IPS DF 6.9 (cell line): ENCODE measurements at regions not wholly inside any gene's neighbourhood (a gene's known extent, or its start where the extent isn't known, plus 50 kb on each side); places are given as distances from the start of the nearest gene placed in this dataset.
"Not testable (repeated sequence)": the region's sequence is repeated elsewhere in the genome, so short reads cannot be mapped to it uniquely, and the experiment has no call there.

ENCODE experiments used
- DNase-seq: peaks from one replicate; pipeline ENCODE4 v3.0.0-alpha.2; 2013; ENCODE audit warnings: low read depth, low spot score
- H3K27ac ChIP-seq: one replicate; pipeline ENCODE4 v1.5.1; 2013; ENCODE audit warnings: low read length, control low read depth
- H3K27me3 ChIP-seq: 2 replicates; pipeline ENCODE4 v1.6.1; 2013; ENCODE audit warnings: mild to moderate bottlenecking, low read length; ENCODE audit not compliant: control insufficient read depth, insufficient read depth
- H3K36me3 ChIP-seq: 2 replicates; pipeline ENCODE4 v1.6.1; 2013; ENCODE audit warnings: low read length; ENCODE audit not compliant: control insufficient read depth, insufficient read depth
- H3K4me1 ChIP-seq: 2 replicates; pipeline ENCODE4 v1.6.1; 2013; ENCODE audit warnings: low read length; ENCODE audit not compliant: control insufficient read depth, insufficient read depth
- H3K4me3 ChIP-seq: 2 replicates; pipeline ENCODE4 v1.5.1; 2013; ENCODE audit warnings: mild to moderate bottlenecking, low read length
- H3K9me3 ChIP-seq: 2 replicates; pipeline ENCODE4 v1.6.1; 2013; ENCODE audit warnings: low read length, inconsistent platforms; ENCODE audit not compliant: control insufficient read depth, insufficient read depth
- WGBS: extraction: QIAGEN DNeasy Blood & Tissue Kit; methylation state at CpG from one replicate; pipeline ENCODE4 v1.1.7; 2013; ENCODE audit warnings: mixed read lengths, missing lambda C conversion rate; ENCODE audit not compliant: insufficient read length, insufficient coverage; 5-methylcytosine and 5-hydroxymethylcytosine counted together

- H3K4me3 ChIP-seq, result no peak overlapping the region
- no peak overlapping the region for H3K27ac ChIP-seq
- H3K9me3 ChIP-seq, result no peaks in the 10 kb centered on the region
- H3K4me1 ChIP-seq, result no peaks in the 10 kb centered on the region; the same call in 1 of the 2 replicates
- no peaks in the 10 kb centered on the region for H3K27me3 ChIP-seq
- no CpG with 5 or more reads among the region's 6 CpGs for WGBS
- no peaks in the 10 kb centered on the region for H3K36me3 ChIP-seq
- no peak for DNase-seq
Measured at GRCh38 chr4:123024710-123025109, 102.3 kb upstream of the NUDT6 start.

DNA sequence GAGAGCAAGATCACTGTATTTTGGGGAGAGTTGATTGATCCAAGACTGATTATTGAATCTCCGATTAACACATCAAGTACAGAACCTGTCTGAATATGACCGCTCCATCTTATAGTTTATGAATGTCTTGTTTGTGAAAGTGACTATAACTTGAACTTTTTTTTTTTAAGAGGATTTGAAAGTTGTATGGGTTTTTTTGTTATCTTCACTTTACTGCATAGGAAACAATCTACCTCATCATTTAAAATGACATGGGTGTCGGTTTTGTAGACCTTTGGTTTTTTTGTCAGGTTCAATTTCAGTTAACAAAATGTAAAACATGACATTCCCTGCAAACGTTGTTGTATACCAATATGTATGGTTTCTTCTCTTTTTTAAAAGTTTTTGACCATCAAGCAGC lies 103.0 kb upstream of the NUDT6 start:
- H3K4me1 ChIP-seq, result no peaks in the 10 kb centered on the region; the same call in 1 of the 2 replicates
- H3K4me3 ChIP-seq, result no peak overlapping the region
- H3K9me3 ChIP-seq, result no peaks in the 10 kb centered on the region
- no peak for DNase-seq
- no CpG with 5 or more reads among the region's 4 CpGs for WGBS
- no peaks in the 10 kb centered on the region for H3K36me3 ChIP-seq
- no peak overlapping the region for H3K27ac ChIP-seq
- H3K27me3 ChIP-seq, result no peaks in the 10 kb centered on the region

GRCh38 chr4:123026015-123026414 lies 103.6 kb upstream of the NUDT6 start:
- not testable (repeated sequence) for H3K27me3 ChIP-seq, H3K27ac ChIP-seq, H3K4me3 ChIP-seq, DNase-seq, H3K4me1 ChIP-seq, H3K36me3 ChIP-seq, H3K9me3 ChIP-seq
- WGBS, result no CpG with 5 or more reads among the region's 2 CpGs

GRCh38 chr4:123031664-123032063 lies 109.3 kb upstream of the NUDT6 start:
- DNase-seq, result no peak
- H3K9me3 ChIP-seq, result no peaks in the 10 kb centered on the region
- no peaks in the 10 kb centered on the region for H3K4me1 ChIP-seq
- no peaks in the 10 kb centered on the region for H3K36me3 ChIP-seq
- WGBS, result no CpG with 5 or more reads among the region's 2 CpGs
- H3K27ac ChIP-seq, result no peak overlapping the region
- H3K4me3 ChIP-seq, result no peak overlapping the region
- no peaks in the 10 kb centered on the region for H3K27me3 ChIP-seq

DNA sequence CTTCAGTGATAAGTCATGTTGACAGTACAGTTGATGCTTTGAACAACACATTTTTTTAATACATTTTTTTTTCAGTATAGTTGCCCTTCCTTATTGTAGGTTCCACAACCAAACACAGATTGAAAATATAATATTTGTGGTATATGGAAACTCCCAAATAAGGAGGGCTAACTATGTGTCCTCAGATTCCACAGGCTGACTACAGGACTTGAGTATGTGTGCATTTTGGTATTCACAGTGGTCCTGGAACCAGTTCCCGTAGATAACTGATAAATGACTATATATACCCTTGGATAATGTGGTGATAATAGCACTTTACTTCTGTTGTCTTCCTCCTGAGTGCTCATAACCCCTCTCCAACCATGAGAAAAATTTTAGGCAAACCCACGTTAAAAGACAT lies 111.6 kb upstream of the NUDT6 start:
- no peak for DNase-seq
- Histone ChIP-seq H3K27ac (no peak overlapping the region), H3K36me3 (no peaks in the 10 kb centered on the region), H3K27me3 (no peaks in the 10 kb centered on the region), H3K4me3 (no peak overlapping the region), H3K4me1 (no peaks in the 10 kb centered on the region), H3K9me3 (no peaks in the 10 kb centered on the region)
- WGBS, result no CpG with 5 or more reads among the region's 2 CpGs

- WGBS, result no CpG with 5 or more reads among the region's 1 CpG
- Histone ChIP-seq H3K9me3 (no peaks in the 10 kb centered on the region), H3K4me1 (no peaks in the 10 kb centered on the region), H3K27ac (no peak overlapping the region), H3K27me3 (no peaks in the 10 kb centered on the region), H3K4me3 (no peak overlapping the region), H3K36me3 (no peaks in the 10 kb centered on the region)
- DNase-seq, result no peak
Measured at GRCh38 chr4:123035239-123035638, 112.8 kb upstream of the NUDT6 start.

- Histone ChIP-seq H3K27me3 (no peaks in the 10 kb centered on the region), H3K27ac (no peak overlapping the region), H3K36me3 (no peaks in the 10 kb centered on the region), H3K9me3 (no peaks in the 10 kb centered on the region), H3K4me3 (no peak overlapping the region), H3K4me1 (no peaks in the 10 kb centered on the region)
- no peak for DNase-seq
- WGBS, result no CpG with 5 or more reads among the region's 1 CpG
Measured at GRCh38 chr4:123037804-123038203, 115.4 kb upstream of the NUDT6 start.

DNA sequence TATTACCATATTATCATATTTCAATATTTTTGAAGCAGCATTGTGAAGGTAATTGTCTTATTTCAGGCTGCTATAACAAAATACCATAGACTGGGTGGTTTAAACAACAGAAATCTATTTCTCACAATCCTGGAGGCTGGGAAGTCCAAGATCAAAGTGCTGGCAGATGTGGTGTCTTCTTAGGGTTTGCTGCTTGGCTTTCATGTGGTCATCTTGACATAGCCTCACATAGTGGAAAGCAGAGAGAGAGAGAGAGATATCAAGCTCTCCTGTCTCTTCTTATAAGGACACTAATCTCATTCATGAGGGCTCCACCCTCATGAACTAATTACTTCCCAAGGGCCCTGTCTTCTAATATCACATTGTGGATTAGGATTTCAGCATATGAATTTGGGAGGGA lies 119.7 kb upstream of the NUDT6 start:
- H3K9me3 ChIP-seq, result no peaks in the 10 kb centered on the region
- no peaks in the 10 kb centered on the region for H3K27me3 ChIP-seq
- H3K4me1 ChIP-seq, result no peaks in the 10 kb centered on the region
- H3K4me3 ChIP-seq, result no peak overlapping the region
- H3K27ac ChIP-seq, result no peak overlapping the region
- H3K36me3 ChIP-seq, result no peaks in the 10 kb centered on the region
- no peak for DNase-seq

- no peaks in the 10 kb centered on the region for H3K4me1 ChIP-seq
- H3K4me3 ChIP-seq, result no peak overlapping the region
- H3K27ac ChIP-seq, result no peak overlapping the region
- H3K36me3 ChIP-seq, result no peaks in the 10 kb centered on the region
- no peaks in the 10 kb centered on the region for H3K27me3 ChIP-seq
- DNase-seq, result no peak
- H3K9me3 ChIP-seq, result no peaks in the 10 kb centered on the region
Measured at GRCh38 chr4:123043013-123043412, 120.6 kb upstream of the NUDT6 start.

GRCh38 chr4:123043793-123044425 lies 121.5 kb upstream of the NUDT6 start:
- Histone ChIP-seq H3K9me3 (no peaks in the 10 kb centered on the region), H3K4me3 (no peak overlapping the region), H3K36me3 (no peaks in the 10 kb centered on the region), H3K27me3 (no peaks in the 10 kb centered on the region), H3K27ac (no peak overlapping the region), H3K4me1 (no peaks in the 10 kb centered on the region)
- no CpG with 5 or more reads among the region's 2 CpGs for WGBS
- no peak for DNase-seq

GRCh38 chr4:123046096-123046495 lies 123.7 kb upstream of the NUDT6 start:
- WGBS, result no CpG with 5 or more reads among the region's 3 CpGs
- Histone ChIP-seq H3K36me3 (no peaks in the 10 kb centered on the region), H3K4me3 (no peak overlapping the region), H3K27ac (no peak overlapping the region), H3K27me3 (no peaks in the 10 kb centered on the region), H3K9me3 (no peaks in the 10 kb centered on the region), H3K4me1 (no peaks in the 10 kb centered on the region)
- no peak for DNase-seq
